ENCODE measurements at regions not wholly inside any gene's neighbourhood (a gene's known extent, or its start where the extent isn't known, plus 50 kb on each side); places are given as distances from the start of the nearest gene placed in this dataset.
"Not testable (repeated sequence)": the region's sequence is repeated elsewhere in the genome, so short reads cannot be mapped to it uniquely, and the experiment has no call there.

DNA sequence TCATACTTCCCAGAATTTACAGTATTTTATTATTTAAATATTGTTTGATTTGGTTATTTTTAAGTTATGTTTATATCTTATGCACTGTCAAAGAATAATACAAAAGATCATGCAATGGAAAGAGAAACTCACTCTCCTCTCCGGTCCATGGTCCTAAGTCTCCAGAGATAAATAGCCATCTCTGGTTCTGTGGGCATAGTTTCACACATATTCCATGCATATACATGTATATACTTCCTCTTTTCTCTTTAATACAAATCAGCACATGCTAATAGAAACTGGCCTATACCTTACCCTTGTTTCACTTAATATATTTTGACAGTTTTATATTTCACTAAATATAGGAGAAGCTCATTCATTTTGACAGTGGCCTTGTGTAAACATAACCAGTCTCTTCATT, 901.7 kb upstream of the CITED2 start:
- DNase-seq, result no peak

DNA sequence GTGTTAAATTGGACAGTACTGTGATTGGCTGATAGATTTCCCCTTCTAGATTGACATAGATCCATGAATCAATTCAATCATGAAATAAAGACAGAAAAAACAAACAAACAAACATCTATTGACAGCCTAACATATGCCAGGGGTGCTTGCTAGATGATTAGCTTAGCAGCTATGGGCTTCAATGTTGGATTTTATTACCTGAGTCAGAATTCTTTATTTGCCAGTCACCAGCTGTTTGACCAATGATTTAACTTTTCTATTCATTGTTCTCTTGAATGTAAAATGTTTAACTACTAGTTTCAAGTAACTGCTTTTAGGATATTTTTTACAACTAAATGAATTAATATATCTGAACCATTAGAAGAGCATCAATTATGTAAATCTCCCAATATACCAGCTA, 901.3 kb upstream of the CITED2 start:
- DNase-seq, result no peak

DNA sequence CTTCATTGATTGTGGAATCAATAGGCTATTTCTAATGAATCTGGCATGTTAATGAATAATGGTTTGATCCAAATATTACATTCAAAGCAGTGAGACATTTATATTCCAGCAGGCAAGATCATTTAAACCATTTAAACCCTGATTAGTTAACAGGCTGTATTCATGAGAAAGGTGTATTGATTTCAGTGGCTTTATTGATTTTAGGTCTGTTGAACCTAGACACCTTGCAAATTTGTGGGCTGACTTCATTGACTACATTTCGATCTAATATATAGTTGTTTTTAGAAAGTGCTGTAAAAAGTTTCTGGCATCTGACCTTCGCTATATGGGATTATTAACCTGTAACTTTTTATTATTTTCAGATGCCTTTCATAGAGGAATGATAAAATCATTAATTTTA, 900.1 kb upstream of the CITED2 start:
- no peak for DNase-seq

DNA sequence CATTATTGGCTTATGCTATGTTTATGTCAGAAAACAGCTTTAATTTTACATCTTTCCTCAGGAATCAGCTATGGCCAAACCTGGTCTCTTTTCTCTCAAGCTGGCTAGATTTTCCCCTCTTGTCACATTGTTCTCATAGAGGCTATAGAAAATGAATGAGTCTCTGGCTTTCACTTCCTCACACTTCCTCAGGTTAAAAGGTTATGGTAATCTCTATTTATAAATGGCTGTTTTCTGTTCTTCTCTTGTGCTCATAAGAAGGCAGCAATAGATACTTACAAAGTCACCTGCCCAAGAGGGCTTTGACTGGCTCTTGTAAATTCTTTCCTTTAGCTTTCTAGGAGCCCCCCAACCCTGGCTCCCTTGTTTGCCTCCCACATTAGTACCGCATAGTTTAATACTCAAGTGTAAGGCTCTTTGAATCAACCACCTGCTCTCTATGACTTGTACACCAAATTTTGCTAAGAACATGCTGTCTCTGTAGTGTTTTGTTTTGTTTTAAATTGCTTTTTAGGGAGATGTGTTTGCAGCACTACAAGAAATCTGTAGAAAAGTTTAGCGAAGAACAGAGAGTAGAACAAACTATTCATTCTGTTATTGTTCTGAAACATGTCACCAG, 897.4 kb upstream of the CITED2 start:
- no peak for DNase-seq

DNA sequence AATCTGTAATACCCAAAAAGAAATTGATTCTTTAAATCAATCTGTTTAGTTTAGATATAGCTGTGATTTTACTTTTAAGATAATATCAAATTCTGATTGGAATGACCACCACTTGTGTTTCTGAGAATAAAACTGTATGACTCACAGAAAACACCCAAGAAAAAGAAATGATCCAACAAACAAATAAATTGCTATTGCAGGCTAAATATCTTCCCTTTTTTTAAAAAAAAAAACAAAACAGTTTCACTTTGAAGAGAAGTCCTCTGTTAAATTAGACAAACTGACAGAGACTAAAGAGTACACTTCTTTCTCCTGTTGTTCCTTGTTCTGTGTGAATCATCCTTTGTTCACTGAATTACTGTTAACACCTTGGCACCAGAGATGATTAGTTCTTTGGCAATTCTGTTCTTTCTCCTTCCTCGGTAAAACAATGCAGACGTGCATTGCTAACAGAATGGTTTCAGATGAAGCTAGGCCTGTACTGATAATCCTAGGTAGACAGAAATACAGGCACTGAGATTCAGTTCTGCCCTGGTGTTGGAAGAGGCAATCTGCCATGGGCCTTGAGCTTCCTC, 895.2 kb upstream of the CITED2 start:
- no peak for DNase-seq

DNA sequence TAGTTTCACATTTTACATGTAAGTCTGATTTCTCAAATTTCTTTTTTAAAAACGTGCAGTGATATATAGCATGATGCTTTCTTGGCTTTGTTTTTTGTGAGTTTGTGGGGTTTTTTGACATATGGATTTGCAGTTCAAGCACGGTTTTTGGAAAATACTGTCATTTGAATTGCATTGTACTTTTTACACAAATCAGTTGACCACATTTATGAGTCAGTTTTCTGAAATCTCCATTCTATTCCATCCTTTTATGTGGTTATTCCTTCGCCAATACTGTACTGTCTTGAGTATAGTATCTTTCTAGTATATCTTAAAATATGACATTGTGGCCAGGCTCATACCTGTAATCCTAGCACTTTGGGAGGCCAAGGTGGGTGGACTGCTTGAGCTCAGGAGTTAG, 890.0 kb upstream of the CITED2 start:
- DNase-seq, result no peak

DNA sequence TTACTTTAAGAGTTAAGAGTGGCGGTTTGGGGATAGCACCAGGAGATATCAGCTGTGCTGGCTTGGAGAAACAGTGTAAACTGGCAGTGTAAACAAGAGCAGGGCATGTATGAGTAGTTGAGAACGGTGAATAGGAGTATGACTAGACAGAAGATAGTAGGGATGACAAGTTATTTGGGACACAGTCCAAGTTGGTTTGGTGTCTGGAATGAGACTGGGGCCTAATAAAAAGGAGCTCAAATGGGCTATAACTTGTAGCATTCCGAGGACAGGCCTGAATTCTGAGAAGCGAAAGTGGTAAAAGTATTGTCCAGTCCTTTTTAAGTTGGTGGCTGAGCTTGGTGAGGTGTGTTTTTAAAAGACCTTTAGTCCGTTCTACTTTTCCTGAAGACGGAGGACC, 883.9 kb upstream of the CITED2 start:
- DNase-seq, result not testable (repeated sequence)

DNA sequence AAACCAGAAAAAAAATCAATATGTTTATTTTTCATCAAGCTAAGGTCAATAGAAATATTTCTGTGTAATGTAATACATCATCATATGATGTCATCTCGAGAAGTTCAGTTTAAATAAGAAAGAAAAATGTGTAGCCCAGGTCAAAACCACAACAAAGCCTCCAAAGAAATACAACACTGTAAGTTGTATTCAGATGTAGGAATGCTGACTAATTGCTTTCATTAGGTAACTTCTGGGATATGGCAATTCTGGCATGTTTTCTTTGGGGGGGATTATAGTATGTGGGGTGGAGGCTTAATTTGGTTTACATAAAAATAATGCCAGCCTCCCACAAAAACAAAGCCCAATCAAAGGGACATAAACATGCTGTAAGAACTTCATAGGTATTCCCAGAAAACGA, 881.8 kb upstream of the CITED2 start:
- no peak for DNase-seq

DNA sequence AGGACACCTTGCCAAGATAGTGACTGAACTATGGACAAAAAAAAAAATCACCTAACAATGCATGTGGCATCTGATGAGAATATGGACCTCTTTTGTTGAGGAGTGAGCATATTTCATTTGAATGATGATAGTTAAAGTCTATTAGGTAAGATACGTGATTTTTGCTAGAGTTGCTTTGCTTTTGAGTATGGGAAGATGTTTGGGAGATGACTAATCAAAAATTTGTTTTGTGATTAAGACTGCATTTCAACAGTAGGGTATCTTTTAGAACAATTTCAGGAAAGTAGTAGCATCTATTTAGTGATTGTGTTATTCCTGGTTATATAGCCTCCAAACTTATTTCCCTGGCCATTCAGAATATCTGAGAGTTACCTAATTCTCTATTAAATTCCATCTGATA, 878.6 kb upstream of the CITED2 start:
- no peak for DNase-seq

DNA sequence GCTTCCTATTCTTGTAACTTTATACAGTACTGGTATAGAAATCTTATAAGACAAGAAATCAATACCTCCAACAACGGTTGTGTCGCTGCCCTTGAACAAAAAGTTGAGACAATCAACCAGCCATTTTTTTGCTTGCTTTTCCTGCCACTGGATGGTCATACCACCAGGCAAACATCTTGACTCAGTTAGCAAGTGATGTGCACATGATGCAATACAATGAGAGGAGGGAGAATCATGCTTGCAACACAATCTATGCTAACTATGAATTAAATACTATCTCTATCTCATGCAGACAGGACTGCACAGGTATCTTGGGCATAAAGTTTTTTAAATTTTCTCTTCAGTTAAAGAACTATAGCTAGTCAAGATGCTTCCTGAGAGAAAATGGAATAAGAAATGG, 877.7 kb upstream of the CITED2 start:
- DNase-seq, result no peak

DNA sequence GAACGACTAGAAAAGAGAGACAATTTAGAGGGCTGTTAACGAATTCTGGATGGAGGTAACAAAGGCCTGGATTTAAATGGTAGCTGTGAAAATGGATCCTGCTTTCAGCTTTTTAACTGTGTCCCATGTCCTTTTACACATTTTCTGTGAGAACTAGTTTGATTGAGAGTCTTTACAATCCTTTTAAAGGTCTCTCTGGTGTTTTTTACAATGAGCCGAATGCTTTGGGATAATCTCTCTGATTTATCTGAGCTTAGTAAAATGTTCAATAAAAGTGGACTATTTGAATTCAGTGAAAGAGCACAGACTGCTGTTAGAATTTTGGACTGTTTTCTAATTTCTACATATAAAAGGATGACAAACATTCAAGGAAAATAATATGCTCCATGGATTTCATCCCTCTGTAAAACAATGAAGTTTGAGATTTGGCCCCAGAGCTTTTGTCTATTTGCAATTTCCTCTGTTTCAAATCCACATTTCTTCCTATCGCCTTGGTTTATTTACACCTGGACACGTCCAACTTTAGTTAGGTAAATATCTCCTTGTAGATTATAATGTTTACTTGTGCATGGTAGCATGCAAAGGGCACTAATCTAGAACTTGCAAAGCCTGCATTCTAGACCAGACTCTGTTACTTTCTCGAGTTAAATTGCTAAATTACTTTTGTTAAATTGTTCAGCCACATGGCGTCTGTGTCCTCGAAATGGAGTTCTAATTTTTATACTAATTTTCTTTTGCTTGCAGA, 871.0 kb upstream of the CITED2 start:
- DNase-seq, result no peak

DNA sequence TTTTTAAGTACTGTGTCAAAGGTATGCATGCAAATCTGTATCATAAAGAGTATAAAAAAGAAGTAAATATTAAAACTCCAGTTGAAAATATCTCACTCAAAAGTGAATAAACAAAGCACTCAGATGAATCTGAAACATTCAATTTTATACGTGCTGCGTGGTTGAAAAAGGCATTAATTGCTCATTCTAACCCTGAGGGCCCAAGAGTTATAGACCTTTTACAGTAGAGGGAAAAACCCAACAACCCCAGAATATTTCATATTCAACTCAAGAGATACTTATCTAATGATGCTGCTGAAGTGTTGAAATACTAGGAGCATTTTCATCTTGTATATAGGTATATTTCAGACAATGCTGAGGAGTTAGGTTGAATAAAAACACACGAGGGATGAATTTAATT, 862.8 kb upstream of the CITED2 start:
- no peak for DNase-seq

DNA sequence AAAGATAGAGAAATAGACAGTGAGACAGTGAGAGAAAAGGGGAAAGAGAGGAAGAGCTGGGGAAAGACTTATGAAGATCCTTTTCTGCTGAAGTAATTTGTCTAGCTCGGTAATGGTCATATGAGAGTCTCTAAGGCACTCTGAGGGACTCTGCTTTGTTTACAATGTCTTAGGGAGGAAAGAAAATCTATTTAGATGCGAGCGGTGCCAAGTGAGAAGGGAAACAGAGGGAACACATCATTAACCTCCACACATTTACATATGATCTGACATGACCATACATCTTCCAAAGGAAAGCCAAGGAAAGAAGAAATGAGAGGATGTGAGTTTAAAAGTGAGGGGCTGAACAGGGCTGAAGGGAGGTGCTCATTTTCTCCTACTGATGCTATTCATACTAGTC, 862.3 kb upstream of the CITED2 start:
- DNase-seq, result no peak

DNA sequence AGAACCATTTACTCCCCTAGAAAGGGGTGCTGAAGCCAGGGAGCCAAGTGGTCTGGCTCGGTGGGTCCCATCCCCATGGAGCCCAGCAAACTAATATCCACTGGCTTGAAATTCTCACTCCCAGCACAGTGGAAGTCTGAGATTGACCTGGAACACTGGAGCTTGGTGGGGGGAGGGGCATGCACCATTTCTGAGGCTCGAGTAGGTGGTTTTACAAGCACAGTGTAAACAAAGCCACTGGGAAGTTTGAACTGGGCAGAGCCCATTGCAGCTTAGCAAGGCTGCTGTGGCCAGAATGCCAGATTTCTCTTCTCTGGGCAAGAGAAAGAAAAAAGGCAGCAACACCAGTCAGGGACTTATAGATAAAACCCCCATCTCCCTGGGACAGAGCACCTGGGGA, 855.8 kb upstream of the CITED2 start:
- DNase-seq, result no peak

DNA sequence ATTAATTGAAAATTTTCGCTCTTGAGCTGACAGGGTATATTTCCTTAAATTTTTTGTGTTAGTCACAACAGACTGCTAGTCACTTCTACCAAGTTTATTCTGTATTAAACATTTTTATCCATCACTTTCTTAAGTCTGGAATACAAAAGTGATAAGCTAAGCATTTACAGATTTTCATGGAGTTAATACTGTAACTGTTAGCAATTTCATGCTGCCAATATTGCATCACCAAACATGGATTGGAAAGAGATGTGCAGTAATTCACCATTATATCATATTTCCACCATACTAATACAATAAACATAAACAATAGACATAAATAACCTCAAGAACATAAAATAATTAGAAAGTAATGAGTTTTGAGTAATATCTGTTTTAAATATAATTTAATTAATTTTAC, 854.0 kb upstream of the CITED2 start:
- no peak for DNase-seq

DNA sequence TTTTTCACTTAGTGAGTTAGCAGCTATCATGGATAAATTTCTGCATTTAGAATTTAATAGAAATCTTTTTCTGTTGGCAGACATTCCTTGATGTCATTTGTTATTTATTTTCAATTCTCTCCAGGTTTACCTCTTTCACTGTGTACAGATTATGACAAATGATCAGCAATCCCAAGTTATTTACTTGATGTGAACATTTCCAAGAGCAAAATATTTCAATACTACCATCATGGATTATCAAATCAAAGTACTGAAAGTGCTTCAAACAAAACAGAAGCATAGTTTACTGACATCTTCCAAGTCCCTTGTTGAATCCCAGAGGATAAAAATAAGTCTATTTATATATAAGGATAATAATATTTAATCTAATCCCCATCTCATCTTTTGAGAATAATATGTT, 852.2 kb upstream of the CITED2 start:
- DNase-seq, result no peak

DNA sequence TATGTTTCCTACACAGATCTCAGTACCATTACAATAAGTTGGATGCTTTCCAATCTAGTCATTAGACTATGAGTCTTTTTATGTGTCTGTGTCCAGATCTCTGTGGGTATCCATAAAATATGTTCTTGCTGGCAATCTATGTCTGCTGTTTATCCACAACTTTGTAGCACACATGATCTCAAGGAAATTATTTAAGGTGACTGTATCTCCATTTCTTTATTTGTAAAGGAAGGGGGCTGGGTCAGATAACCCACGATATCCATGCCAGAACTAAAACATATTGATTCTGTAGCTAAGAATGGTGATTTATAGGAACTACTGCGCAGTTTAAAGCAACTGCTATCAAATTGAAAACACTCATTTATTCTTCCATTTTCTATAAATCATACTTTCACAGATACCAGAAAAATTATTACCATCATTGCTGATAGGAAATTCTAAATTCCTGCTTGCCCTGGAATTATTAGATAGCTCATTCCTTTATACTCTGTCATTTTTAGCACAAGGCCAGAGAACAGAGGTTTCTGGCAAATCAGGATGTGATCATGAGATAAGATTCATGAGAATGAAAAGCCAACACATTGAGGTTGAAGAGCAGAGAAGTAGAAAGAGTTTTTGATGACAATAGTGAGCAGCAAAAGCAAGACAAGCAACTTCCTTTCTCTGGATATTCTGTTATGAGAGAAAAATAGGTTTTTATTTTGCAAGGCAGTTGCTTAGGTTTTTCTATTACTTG, 851.4 kb upstream of the CITED2 start:
- no peak for DNase-seq

DNA sequence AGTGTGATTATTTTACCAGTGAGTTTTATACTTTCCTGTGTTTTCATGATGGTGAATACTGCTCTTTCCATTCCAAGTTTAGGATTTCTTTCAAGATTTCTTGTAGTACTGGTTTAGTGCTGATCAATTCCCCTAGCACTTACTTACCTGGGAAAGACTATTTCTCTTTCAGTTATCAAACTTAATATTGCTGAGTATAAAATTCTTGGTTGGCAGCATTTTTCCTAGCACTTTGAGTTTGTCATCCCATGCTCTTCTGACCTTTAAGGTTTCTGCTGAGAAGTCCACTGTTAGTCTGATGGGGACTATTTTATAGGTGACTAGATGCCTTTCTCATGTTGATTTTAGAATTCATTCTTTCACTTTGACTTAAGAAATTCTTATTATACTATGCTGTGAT, 842.8 kb upstream of the CITED2 start:
- no peak for DNase-seq

DNA sequence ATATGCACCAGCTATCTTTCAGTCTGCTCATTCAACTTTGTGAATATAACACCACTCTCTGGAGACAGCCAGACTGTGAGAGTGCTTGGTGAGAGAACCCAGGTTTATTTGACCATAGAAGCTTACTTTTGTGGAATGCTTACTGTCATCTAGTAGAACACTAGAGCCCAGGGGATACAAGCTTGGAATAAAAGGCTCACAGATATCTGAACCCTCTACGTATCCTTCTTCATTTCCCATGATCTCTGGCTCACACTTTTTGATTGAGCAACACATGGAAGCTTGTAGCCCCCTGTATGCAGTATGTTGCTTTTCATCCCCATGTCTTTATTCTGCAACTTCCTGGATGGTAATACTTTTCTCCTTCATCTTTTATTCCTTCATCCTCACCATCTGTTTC, 835.3 kb upstream of the CITED2 start:
- no peak for DNase-seq

DNA sequence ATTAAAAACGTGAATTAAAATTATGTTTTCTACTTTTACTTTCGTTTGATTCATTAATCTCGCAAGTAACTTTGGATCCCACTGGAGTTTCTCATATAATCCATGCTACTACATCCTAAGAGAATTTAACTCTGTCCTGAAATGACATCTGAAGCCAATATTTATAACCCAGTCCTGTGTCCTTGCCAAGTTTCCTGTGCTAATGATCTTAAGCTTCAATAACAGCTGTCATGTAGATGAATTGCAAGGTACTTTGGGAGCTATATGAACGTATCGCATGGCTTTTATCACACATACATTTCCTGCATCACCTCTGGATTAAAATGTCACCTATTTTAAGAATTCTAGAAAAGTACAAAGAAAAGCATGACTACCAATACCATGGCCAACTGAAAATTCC, 833.8 kb upstream of the CITED2 start:
- DNase-seq, result no peak

DNA sequence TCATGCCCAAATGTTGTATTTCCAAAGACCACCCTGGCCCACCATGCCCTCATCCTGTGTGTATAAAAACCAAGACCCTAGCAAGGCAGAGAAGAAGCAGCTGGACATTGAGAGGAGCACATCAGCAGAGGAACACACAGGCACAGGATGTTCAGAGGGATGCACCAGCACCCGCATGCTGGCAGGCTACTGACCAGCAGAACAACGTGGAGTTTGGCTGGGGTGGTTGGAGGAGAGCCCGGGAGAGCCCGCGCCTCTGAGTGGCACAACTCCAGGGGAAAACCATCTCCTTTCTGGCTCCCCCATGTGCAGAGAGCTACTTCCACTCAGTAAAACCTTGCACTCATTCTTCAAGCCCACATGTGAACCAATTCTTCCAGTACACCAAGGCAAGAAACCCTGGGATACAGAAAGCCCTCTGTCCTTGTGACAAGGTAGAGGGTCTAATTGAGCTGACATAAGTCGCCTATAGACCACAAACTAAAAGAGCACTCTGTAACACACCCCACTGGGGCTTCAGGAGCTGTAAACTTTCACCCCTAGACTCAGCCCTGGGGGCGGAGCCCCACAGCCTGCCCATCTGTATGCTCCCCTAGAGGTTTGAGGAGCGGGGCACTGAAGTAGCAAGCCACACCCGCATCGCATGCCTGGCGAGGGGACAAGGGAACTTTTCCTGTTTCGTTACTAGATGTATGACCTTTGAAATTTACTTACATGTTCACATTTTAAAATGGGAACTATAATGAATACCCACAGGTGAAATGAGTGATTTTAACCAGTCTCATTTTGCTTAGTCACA, 831.5 kb upstream of the CITED2 start:
- DNase-seq, result no peak

DNA sequence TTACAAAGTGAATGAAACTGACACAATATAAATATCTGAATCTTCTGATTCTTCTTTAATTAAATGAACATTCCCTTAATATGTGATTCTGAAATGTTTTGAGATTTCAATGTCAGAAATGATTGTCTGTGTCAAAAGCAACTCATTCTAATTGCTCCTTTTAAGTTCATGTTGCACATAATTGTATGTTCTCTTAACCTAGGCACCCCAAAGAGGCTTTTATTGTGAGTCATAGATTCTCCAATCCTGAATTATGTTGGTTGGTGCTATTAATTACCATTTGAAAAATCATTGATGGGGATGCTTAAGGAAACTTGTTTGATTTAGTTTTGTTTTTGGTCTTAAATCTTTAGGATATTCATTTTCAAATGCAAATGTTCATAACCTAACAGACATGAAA, 829.7 kb upstream of the CITED2 start:
- no peak for DNase-seq

DNA sequence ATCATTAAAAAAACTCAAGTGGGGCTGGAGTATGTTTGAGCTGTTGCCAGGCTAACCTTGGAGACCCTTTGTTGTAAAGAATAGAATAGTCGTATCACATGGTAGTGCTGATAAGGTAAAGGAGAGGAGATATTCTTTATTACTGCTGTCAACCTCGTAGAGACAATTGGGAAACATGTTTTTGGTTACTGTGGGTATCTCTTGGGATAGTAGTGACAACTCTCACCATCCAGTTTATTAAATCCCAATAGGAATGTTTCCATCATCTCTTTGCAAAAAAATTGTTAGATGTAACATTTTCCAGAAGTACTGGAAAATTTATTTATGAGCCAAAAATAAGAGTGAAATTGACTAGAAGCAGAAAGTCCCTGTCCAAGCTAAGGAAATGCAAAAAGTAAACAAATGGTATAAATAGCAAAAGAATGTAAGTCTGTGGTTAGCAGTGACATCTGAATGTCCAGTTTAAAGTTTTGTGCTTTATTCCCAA, 829.3 kb upstream of the CITED2 start:
- no peak for DNase-seq
